CD8-positive, alpha-beta memory T cell (primary cell): ENCODE measurements at regions not wholly inside any gene's neighbourhood (a gene's known extent, or its start where the extent isn't known, plus 50 kb on each side); places are given as distances from the start of the nearest gene placed in this dataset.

Source experiments
- CTCF ChIA-PET: fragments of 350-600 bp; sonication (Branson Sonifier 250); formaldehyde crosslinking; loops from one replicate; lab custom pipeline; 2021; ENCODE audit warnings: antibody characterized with exemption; lab: Charles Lee
- POLR2A ChIA-PET: fragments of 350-600 bp; sonication (Branson Sonifier 250); formaldehyde crosslinking; loops from one replicate; lab custom pipeline; 2021; ENCODE audit warnings: antibody characterized with exemption; lab: Charles Lee
- DNase-seq, 5 donors: peaks; one replicate each; pipeline versions ENCODE4 v3.0.0 to v3.0.0-alpha.2; 2020 to 2022; ENCODE audit warnings: mixed read lengths in 1 of 5
- H3K27ac ChIP-seq: one replicate; pipeline ENCODE4 v1.7.0; 2013; ENCODE audit warnings: low read depth, mild to moderate bottlenecking, low read length, moderate library complexity
- H3K27me3 ChIP-seq: 2 replicates; pipeline ENCODE4 v1.7.0; 2013; ENCODE audit warnings: low read length, mild to moderate bottlenecking; ENCODE audit not compliant: insufficient read depth, poor library complexity, severe bottlenecking
- H3K36me3 ChIP-seq: 2 replicates; pipeline ENCODE4 v1.7.0; 2013; ENCODE audit warnings: mild to moderate bottlenecking, low read length, moderate library complexity; ENCODE audit not compliant: insufficient read depth
- H3K4me1 ChIP-seq: 2 replicates; pipeline ENCODE4 v1.7.0; 2013; ENCODE audit warnings: mild to moderate bottlenecking, low read length, moderate library complexity; ENCODE audit not compliant: insufficient read depth
- H3K4me3 ChIP-seq: 2 replicates; pipeline ENCODE4 v1.7.0; 2013; ENCODE audit warnings: mild to moderate bottlenecking, low read length
- H3K9me3 ChIP-seq: 2 replicates; pipeline ENCODE4 v1.7.0; 2013; ENCODE audit warnings: mild to moderate bottlenecking, low read length
- H3K27ac Mint-ChIP-seq, 8 donors: one replicate each; pipeline ENCODE4 v1.8.0; 2020 to 2021; ENCODE audit warnings: mixed read lengths in 8 of 8, mild to moderate bottlenecking in 6 of 8, inconsistent platforms in 3 of 8, moderate library complexity in 3 of 8
- H3K27me3 Mint-ChIP-seq, 2 donors: one replicate each; pipeline ENCODE4 v1.8.0; 2020 to 2021; ENCODE audit warnings: mixed read lengths in 2 of 2, mild to moderate bottlenecking in 1 of 2, moderate library complexity in 1 of 2
- H3K36me3 Mint-ChIP-seq, 3 donors: one replicate each; pipeline ENCODE4 v1.8.0; 2020 to 2021; ENCODE audit warnings: mixed read lengths in 3 of 3, inconsistent platforms in 1 of 3, mild to moderate bottlenecking in 1 of 3
- H3K4me1 Mint-ChIP-seq, 3 donors: one replicate each; pipeline ENCODE4 v1.8.0; 2020 to 2021; ENCODE audit warnings: mixed read lengths in 3 of 3, inconsistent platforms in 1 of 3, mild to moderate bottlenecking in 1 of 3
- H3K4me3 Mint-ChIP-seq, 7 donors: one replicate each; pipeline ENCODE4 v1.8.0; 2020 to 2021; ENCODE audit warnings: mixed read lengths in 7 of 7, mild to moderate bottlenecking in 6 of 7, moderate library complexity in 4 of 7, inconsistent platforms in 2 of 7
- H3K9me3 Mint-ChIP-seq, 5 donors: one replicate each; pipeline ENCODE4 v1.8.0; 2020 to 2022; ENCODE audit warnings: mixed read lengths in 5 of 5, mild to moderate bottlenecking in 3 of 5, moderate library complexity in 2 of 5, inconsistent platforms in 1 of 5

DNA sequence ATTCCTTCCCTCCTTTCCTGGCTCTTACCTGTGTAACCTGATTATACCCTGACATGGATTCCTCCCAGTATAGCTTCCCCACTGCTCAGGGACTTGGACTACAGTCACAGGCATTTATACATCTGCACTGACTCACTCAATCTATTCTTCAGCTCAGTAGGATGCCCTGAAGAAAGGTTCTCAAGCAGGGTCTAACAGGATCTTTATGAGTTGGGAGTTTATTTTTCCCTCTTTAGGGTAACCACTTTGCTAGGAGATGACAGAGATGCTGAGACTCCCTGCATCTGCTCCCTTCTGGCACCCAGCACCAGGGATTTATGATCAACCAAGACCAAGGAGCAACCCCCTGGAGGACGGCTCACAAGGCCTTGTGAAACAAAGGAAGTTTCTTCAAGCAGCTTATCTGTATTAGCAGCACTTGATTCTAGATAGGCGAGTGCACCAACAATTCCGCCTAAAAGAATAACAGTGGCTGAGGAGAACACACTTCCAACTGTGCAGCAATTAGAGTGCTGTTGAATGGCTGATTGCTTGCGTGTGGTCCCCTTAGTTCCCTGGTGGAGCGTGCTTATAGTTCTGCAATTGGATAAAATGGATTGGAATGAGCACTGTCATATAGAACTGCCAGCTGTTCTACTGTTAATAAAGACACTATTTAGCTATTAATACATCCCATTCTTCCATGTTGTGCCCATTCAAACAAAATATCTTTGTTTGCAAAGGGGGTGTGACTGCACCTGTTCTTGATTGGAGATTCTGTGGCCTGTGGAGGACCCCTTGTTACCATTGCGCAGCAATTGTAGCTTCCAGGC lies 482.6 kb downstream of the ZNF608 start:
- Mint-ChIP-seq H3K27me3 (no peaks in the 10 kb centered on the region), H3K4me1 (no peaks in the 10 kb centered on the region), H3K36me3 (no peaks in the 10 kb centered on the region), H3K27ac (no peak overlapping the region), H3K4me3 (no peak overlapping the region), H3K9me3 (peaks cover 0 to 8% (median 2%) of the 10 kb centered on the region in 5 donors)
- DNase-seq, result no peak
- Histone ChIP-seq H3K4me1 (no peaks in the 10 kb centered on the region), H3K4me3 (no peak overlapping the region), H3K36me3 (no peaks in the 10 kb centered on the region), H3K27ac (no peak overlapping the region), H3K27me3 (no peaks in the 10 kb centered on the region), H3K9me3 (no peaks in the 10 kb centered on the region)
- ChIA-PET POLR2A (no interaction called here), CTCF (interaction anchor here (0.7 kb wide), 1 partner anchor 51 kb away, joined by 4 read pairs; no protein-coding TSS in a partner anchor)

DNA sequence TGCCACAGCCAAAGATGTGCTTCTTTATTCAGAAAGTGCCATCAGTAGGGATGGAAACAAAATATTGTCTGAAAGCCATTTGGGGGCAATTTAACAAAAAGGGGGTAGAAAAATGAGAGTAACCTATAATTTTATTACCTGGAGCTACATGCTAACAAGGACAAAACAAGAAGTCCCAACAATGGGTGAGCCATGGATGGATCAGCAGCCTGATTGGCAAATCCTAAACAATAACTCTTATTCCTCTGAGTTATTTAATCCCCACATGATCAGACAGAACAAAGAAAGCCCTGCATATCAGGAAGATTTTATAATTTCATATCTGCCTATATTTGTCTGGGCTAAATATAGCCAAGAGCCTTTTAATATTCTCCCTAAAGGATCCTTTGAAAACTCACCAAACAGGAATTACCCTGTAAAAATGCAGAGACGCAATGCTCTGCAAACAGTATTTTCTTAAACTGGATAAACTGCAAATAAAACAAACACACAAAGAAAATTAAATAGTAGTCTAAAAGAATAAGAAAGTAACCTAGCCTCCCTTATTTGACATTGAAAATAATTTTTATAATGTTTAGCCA lies 483.4 kb downstream of the ZNF608 start:
- no peaks in the 10 kb centered on the region for H3K9me3 ChIP-seq
- POLR2A ChIA-PET, result no interaction called here
- DNase-seq, result no peak
- no peaks in the 10 kb centered on the region for H3K27me3 ChIP-seq
- H3K27ac ChIP-seq, result no peak overlapping the region
- Mint-ChIP-seq H3K27me3 (no peaks in the 10 kb centered on the region), H3K27ac (no peak overlapping the region), H3K4me1 (no peaks in the 10 kb centered on the region), H3K36me3 (no peaks in the 10 kb centered on the region), H3K9me3 (peaks cover 0 to 10% (median 2%) of the 10 kb centered on the region in 5 donors), H3K4me3 (no peak overlapping the region)
- no peaks in the 10 kb centered on the region for H3K36me3 ChIP-seq
- H3K4me3 ChIP-seq, result no peak overlapping the region
- H3K4me1 ChIP-seq, result no peaks in the 10 kb centered on the region
- CTCF ChIA-PET, result no interaction called here

DNA sequence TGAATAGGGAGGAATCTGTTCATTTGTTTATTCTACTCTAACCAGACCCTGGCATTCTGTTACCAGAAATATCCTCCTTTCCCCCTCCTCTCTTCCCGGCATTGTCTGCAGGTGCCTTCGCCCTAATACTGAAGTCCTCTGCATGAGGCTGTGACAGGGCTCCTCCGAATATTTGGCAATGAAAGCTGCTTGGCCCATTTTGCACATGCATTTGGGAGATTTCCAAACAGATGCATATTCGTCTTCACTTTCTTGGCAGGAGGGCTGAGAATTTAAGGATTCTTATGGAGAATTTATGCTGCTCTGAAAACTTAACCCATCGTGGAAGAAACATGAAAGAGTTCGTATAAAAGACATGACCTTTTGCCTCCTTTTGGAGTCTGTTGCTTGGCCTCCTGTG lies 484.0 kb downstream of the ZNF608 start:
- H3K4me3 Mint-ChIP-seq, result no peak overlapping the region
- H3K4me1 Mint-ChIP-seq, result no peaks in the 10 kb centered on the region
- Histone ChIP-seq H3K36me3 (no peaks in the 10 kb centered on the region), H3K4me3 (no peak overlapping the region), H3K9me3 (no peaks in the 10 kb centered on the region), H3K27ac (no peak overlapping the region), H3K4me1 (no peaks in the 10 kb centered on the region), H3K27me3 (no peaks in the 10 kb centered on the region)
- POLR2A ChIA-PET, result no interaction called here
- no peak overlapping the region for H3K27ac Mint-ChIP-seq
- no peak for DNase-seq
- peaks cover 0 to 11% (median 2%) of the 10 kb centered on the region in 5 donors for H3K9me3 Mint-ChIP-seq
- H3K36me3 Mint-ChIP-seq, result no peaks in the 10 kb centered on the region
- H3K27me3 Mint-ChIP-seq, result no peaks in the 10 kb centered on the region
- CTCF ChIA-PET, result no interaction called here

DNA sequence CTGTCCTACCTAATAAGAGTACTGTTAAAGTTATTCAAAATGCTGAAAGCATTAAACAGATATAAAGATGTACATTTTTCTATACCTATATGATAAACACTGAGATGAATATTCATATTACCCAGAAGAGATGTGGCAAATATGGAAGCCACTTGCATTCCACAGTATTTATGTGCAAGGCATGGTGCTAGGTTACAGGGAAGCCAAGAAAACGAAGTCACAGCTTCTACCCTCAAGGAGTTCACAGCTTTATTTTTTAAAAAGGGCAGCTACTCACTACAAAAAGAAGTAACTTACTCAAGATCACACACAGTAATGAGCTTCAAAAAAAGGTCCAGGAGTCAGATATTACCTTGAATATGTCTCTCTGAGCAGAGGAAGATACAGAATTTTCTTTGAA lies 484.6 kb downstream of the ZNF608 start:
- Histone ChIP-seq H3K27ac (no peak overlapping the region), H3K4me3 (no peak overlapping the region), H3K36me3 (no peaks in the 10 kb centered on the region), H3K9me3 (no peaks in the 10 kb centered on the region), H3K27me3 (no peaks in the 10 kb centered on the region), H3K4me1 (no peaks in the 10 kb centered on the region)
- no peak for DNase-seq
- H3K27ac Mint-ChIP-seq, result no peak overlapping the region
- no peaks in the 10 kb centered on the region for H3K36me3 Mint-ChIP-seq
- H3K27me3 Mint-ChIP-seq, result no peaks in the 10 kb centered on the region
- H3K4me1 Mint-ChIP-seq, result no peaks in the 10 kb centered on the region
- ChIA-PET POLR2A (no interaction called here), CTCF (no interaction called here)
- H3K9me3 Mint-ChIP-seq, result peaks cover 0 to 8% (median 2%) of the 10 kb centered on the region in 5 donors
- H3K4me3 Mint-ChIP-seq, result no peak overlapping the region

DNA sequence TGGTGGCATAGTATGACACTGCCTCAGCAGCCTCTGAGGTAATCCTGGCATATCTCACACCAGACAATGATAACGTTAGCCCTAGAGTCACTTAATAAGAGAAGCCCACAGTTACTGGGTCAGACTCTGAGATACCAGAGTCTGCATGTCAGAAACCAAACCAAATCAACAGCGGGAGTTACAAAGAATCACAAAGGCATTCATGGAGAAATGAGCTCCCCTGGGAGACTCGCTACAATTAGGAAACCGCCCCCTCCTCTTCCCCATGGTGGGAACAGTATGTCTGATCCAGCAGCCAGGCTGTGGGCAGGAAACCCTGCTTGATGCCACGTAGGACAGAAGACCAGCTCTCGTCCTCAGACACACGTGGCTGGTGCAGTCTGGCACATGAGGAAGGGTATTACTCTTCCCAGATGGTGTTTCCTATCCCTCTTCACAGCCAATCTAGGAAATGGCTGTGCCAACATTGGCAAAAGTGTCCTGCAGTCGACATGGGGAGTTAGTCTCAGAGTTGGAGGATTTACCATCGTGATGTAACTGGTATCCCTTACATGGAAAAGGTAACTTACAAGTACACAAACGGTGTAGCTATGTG lies 485.4 kb downstream of the ZNF608 start:
- Mint-ChIP-seq H3K36me3 (no peaks in the 10 kb centered on the region), H3K4me1 (no peaks in the 10 kb centered on the region), H3K27ac (no peak overlapping the region), H3K27me3 (no peaks in the 10 kb centered on the region), H3K9me3 (peaks cover 2 to 8% (median 4%) of the 10 kb centered on the region in 5 donors), H3K4me3 (no peak overlapping the region)
- CTCF ChIA-PET, result no interaction called here
- POLR2A ChIA-PET, result no interaction called here
- no peaks in the 10 kb centered on the region for H3K27me3 ChIP-seq
- H3K36me3 ChIP-seq, result no peaks in the 10 kb centered on the region
- no peaks in the 10 kb centered on the region for H3K9me3 ChIP-seq
- H3K27ac ChIP-seq, result no peak overlapping the region
- no peaks in the 10 kb centered on the region for H3K4me1 ChIP-seq
- DNase-seq, result no peak
- H3K4me3 ChIP-seq, result no peak overlapping the region

DNA sequence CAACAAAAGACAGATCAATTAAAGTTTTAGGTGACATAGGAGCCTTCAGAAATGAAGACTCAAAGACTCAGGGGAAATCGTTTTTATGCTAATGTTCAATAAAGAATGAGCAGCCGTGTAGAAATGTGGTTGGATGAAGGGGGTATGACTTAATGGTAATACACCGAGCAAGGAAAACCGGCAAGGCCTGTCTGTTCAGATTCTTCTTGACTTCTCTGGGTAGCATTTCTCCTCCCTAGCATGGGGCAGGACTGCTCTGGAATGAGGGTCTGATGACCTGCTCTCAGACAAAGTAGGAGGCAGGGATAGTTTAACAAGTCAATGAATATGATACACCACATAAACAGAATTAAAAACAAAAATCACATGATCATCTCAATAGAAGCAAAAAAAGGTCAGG lies 487.4 kb downstream of the ZNF608 start:
- Histone ChIP-seq H3K4me1 (no peaks in the 10 kb centered on the region), H3K9me3 (no peaks in the 10 kb centered on the region), H3K36me3 (no peaks in the 10 kb centered on the region), H3K27ac (no peak overlapping the region), H3K4me3 (no peak overlapping the region), H3K27me3 (no peaks in the 10 kb centered on the region)
- Mint-ChIP-seq H3K4me3 (no peak overlapping the region), H3K9me3 (peaks cover 2 to 20% (median 5%) of the 10 kb centered on the region in 5 donors), H3K36me3 (no peaks in the 10 kb centered on the region), H3K27me3 (no peaks in the 10 kb centered on the region), H3K27ac (no peak overlapping the region), H3K4me1 (no peaks in the 10 kb centered on the region)
- POLR2A ChIA-PET, result no interaction called here
- no peak for DNase-seq
- CTCF ChIA-PET, result no interaction called here

DNA sequence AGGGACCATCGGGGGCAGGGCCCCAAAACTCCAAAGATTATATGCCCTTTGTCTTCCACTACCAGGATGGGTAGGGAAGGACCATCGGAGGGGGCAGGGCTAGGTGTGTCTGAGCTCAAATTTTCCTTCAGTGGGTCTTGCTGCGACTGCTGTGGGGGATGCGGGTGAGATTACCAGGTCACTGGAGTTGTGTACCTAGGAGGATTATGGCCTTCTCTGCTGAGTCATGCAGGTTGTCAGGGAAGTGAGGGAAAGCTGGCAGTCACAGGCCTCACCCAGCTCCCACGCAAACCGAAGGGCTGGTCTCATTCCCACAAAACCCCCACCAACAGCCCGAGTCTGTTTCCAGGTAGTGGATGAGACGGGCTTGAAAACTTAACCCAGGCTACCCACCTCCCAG lies 489.4 kb downstream of the ZNF608 start:
- Mint-ChIP-seq H3K9me3 (peaks cover 2 to 25% (median 5%) of the 10 kb centered on the region in 5 donors), H3K36me3 (no peaks in the 10 kb centered on the region), H3K4me3 (no peak overlapping the region), H3K4me1 (no peaks in the 10 kb centered on the region), H3K27me3 (no peaks in the 10 kb centered on the region), H3K27ac (no peak overlapping the region)
- ChIA-PET POLR2A (no interaction called here), CTCF (no interaction called here)
- H3K36me3 ChIP-seq, result no peaks in the 10 kb centered on the region
- no peak overlapping the region for H3K27ac ChIP-seq
- H3K27me3 ChIP-seq, result no peaks in the 10 kb centered on the region
- H3K4me1 ChIP-seq, result no peaks in the 10 kb centered on the region
- no peaks in the 10 kb centered on the region for H3K9me3 ChIP-seq
- DNase-seq, result no peak
- H3K4me3 ChIP-seq, result no peak overlapping the region

DNA sequence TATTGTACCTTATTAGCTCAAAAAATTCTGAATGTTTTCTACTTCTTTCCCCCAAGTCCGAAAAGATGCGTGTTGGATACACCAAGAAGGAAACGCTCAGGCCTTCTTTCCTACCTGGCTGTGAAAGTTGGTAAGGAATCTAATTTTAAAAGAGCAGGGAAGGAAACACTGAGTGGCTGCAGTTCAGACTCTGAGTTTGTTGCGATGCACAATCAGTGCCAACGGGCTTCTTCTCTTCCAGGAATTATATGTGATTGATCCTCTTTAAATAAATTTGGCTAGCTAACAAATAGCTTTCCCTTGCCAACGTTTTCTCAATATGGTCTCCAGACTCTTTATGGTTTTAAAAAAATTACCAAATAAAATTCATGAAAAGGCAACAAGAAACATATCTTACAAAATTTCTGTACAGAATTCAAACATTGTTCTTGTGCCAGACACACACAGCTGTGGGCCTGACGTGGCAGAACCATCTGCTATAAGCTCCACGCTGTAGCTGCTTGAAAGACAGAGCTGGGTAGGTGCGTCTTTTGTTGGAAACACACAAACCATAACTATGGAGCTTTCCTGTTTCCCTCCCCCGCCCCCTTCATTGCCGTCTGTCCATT lies 493.1 kb downstream of the ZNF608 start:
- Histone ChIP-seq H3K9me3 (no peaks in the 10 kb centered on the region), H3K4me1 (no peaks in the 10 kb centered on the region), H3K27me3 (no peaks in the 10 kb centered on the region), H3K4me3 (no peak overlapping the region), H3K36me3 (no peaks in the 10 kb centered on the region), H3K27ac (no peak overlapping the region)
- ChIA-PET POLR2A (no interaction called here), CTCF (no interaction called here)
- Mint-ChIP-seq H3K27ac (no peak overlapping the region), H3K27me3 (no peaks in the 10 kb centered on the region), H3K4me1 (no peaks in the 10 kb centered on the region), H3K36me3 (no peaks in the 10 kb centered on the region), H3K4me3 (no peak overlapping the region), H3K9me3 (peaks cover 2 to 46% (median 6%) of the 10 kb centered on the region in 5 donors)
- DNase-seq, result no peak
